ENCODE measurements at regions not wholly inside any gene's neighbourhood (a gene's known extent, or its start where the extent isn't known, plus 50 kb on each side); places are given as distances from the start of the nearest gene placed in this dataset.

DNA sequence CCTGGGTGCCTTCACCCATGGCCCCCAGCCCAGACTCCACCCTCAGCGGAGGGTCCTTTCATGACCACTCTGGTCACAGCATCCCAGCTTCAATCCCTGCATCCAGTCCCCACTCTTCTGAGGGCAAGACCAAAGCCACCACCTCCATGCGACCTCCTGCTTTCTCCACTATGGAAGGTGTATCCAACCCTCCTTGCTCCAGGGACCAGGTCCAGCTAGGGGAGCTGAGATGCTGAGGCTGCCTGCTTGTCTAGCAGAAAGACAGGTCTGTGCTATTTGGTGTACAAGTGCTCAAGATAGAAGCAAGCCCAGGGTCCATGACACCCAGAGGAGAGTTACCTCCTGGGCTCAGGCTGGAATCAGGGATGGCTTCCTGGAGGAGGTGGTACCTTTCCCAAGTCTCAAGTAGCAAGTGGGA lies 73.8 kb upstream of the RAB6C start:
- TF ChIP-seq, protein P1, sequence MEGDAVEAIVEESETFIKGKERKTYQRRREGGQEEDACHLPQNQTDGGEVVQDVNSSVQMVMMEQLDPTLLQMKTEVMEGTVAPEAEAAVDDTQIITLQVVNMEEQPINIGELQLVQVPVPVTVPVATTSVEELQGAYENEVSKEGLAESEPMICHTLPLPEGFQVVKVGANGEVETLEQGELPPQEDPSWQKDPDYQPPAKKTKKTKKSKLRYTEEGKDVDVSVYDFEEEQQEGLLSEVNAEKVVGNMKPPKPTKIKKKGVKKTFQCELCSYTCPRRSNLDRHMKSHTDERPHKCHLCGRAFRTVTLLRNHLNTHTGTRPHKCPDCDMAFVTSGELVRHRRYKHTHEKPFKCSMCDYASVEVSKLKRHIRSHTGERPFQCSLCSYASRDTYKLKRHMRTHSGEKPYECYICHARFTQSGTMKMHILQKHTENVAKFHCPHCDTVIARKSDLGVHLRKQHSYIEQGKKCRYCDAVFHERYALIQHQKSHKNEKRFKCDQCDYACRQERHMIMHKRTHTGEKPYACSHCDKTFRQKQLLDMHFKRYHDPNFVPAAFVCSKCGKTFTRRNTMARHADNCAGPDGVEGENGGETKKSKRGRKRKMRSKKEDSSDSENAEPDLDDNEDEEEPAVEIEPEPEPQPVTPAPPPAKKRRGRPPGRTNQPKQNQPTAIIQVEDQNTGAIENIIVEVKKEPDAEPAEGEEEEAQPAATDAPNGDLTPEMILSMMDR (conservative IDR thresholded peaks at IDR 0.05; ENCODE audit: low read depth, low read length) = no peak
- no peak for TF ChIP-seq EZH2 (IDR thresholded peaks at IDR 0.05; ENCODE audit: low read length, unreplicated experiment)
